Putamen (tissue), 1 donor: ENCODE measurements at regions not wholly inside any gene's neighbourhood (a gene's known extent, or its start where the extent isn't known, plus 50 kb on each side); places are given as distances from the start of the nearest gene placed in this dataset.
A peak's percentile ranks its signal among the peaks of the same experiment; 100 is the strongest.

Experiments used
- DNase-seq: peaks from one replicate; pipeline ENCODE4 v3.0.0-alpha.2; 2016; ENCODE audit warnings: low spot score

DNA sequence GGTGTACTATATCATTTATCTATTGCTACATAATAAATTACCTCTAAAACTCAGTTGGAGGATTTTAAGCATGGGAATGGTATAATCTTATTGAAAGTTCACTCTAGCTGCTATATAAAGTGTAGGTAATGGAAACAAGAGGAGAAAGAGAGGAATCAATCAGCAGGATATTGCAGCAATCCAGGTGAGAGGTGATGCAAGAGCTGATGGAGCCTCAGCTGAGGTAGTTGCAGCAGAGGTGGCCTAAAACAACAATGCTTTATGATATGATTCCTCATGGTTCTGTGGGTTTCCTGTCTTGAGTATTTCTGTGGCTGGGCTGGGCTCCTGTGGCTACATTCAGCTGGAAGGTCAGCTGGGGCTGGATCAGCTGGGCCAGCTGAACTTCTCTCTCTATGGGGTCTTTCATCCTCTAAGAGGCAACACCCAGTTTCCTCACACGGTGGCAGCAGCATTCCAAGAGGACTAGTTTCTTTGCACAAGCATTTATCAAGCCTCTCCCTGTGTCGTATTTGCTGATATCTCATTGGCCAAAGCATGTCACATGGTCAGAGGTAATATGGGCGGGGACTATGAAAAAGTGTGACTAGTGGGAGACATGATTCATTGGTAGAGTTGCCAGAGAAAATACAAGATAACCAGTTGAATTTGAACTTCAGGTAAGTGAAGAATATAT, 135.4 kb upstream of the LARGE1 start:
- no peak for DNase-seq

DNA sequence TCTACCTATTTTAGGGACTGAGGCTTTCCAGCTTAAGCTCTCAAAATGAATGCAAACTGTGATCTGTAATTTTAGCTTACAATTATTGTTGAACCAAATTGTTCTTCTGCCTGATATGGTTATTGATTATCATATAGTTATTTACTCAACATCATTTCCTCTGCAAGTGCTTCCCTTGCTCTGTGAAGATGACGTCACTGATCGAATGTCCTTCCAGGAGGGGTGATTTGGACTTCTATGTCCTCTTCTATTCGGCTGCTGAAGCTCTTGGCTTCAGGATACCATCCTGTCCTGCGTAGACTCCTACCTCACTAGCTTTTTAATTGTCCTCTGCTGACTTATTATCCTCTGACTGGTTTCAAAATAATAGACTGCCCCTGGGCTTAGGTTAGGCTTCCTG, 137.4 kb upstream of the LARGE1 start:
- DNase-seq = no peak

- DNase-seq = no peak
Observed at GRCh38 chr22:34064696-34065095, 144.4 kb upstream of the LARGE1 start.

- DNase-seq = no peak
Observed at GRCh38 chr22:34067031-34067430, 146.8 kb upstream of the LARGE1 start.

DNA sequence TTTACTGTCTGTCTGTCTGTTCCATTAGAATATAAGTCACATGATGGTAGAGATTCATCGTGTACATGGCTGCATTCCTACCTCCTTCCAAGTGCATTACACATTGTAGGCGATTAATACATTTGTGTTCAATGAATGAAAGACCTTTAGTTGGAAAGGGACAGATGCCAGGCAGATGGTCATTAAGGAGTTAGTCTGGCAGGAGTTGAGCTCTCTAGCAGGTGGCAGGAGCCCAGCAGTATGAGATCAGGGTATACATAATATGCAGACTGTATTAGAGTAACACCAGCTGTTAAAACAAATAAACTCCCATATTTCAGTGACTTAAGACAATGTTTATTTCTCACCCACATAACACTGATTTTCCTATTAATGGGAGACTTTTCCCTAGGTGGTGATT, 147.7 kb upstream of the LARGE1 start:
- no peak for DNase-seq

GRCh38 chr22:34070051-34070450, 149.8 kb upstream of the LARGE1 start:
- no peak for DNase-seq

GRCh38 chr22:34070531-34070930, 150.3 kb upstream of the LARGE1 start:
- DNase-seq = no peak

- DNase-seq = no peak
Observed at GRCh38 chr22:34072585-34072984, 152.3 kb upstream of the LARGE1 start.

GRCh38 chr22:34080433-34080832, 160.2 kb upstream of the LARGE1 start:
- DNase-seq = no peak

GRCh38 chr22:34096770-34097169, 176.5 kb upstream of the LARGE1 start:
- DNase-seq = no peak

- DNase-seq = no peak
Observed at GRCh38 chr22:34099278-34099677, 179.0 kb upstream of the LARGE1 start.

DNA sequence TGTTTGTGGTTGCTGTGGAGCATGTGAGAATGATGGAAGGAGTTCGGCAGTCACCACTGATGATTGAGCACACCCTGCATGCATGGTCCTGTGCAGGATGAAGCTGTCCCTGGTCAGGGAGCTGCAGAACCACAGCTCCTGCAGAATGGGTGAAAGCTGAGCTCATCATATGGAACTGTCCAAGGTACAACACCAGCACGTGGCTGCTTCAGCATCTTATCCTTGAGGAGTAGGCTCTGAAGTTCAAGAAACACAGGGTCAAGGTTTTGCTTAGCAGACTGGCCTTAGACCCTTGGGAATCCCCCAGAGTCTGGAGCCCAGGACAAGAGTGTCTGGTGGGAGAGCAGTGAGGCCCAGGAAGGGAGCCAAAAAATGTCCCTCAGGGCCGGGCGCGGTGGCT, 182.4 kb upstream of the LARGE1 start:
- no peak for DNase-seq

DNA sequence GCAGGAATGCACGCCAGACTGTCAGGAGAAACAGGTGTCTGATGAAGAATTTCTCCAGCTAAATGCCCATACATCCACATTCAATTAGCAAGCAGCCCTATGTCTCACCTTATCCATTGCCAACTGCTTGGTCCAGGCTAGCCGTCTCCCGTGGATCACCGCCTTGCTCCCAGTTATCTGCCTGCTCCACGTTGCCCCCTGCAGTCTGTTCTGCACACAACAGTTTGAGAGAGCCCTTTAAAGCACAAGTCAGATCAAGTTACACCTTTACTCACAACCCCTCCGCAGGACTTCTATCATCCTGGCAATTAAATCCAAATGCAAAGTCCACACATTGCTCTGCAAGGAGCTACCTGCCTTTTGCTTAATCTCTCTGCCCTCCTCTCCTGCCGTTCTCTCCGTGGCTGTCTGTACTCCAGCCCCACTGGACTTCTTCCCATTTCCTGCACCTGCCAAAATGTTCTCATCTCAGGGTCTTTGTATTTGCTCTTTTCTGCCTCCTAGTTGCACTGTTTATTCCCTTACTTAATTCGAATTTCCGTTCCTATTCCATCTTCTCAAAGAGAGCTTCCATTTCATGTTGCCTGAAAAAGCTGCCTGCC, 185.3 kb upstream of the LARGE1 start:
- peak; percentile 19 for DNase-seq

DNA sequence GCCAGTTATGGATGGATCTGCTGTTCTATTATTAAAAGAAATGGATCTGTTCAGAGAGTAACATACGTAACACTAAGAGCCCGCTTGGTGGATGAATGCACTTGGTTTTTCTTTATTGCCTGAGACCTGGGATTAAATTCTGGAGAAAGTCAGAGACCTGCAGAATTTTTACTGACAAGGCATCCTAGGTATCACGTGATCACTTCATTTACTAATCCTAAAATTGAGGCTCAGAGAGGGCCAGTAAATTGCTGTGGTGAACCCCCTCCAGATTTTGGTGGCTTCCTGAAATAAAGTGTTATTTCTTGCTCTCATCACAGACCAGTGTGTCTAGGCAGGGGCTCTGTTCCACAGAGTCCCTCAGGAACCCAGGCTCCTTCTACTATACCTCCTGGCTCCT, 187.9 kb upstream of the LARGE1 start:
- DNase-seq = no peak

GRCh38 chr22:34111210-34111824, 191.0 kb upstream of the LARGE1 start:
- peak; percentile 10 for DNase-seq

GRCh38 chr22:34113381-34113780, 193.1 kb upstream of the LARGE1 start:
- DNase-seq = no peak

GRCh38 chr22:34114406-34114805, 194.1 kb upstream of the LARGE1 start:
- DNase-seq = no peak

- no peak for DNase-seq
Observed at GRCh38 chr22:34115722-34116121, 195.4 kb upstream of the LARGE1 start.

- DNase-seq = no peak
Observed at GRCh38 chr22:34116126-34116525, 195.8 kb upstream of the LARGE1 start.

- DNase-seq = no peak
Observed at GRCh38 chr22:34122042-34122441, 201.8 kb upstream of the LARGE1 start.

- no peak for DNase-seq
Observed at GRCh38 chr22:34129691-34130486, 209.6 kb upstream of the LARGE1 start.

DNA sequence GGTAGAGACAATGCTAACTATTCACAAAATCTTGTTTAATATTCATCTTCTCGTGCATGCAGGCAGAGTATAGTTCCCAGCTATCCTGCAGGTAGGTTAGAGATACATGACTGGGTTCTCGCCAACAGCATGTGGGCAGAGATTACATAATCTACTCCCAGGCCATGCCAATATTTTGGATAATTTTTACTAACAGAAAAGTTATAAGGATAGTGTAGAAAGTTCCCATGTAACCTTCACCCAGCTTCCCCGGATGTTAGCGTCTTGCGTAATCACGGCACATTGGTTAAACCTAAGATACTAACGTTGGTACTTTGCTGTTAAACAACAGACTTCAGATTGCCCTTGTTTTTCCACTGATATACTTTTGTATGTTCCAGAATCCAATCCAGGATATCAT, 215.5 kb upstream of the LARGE1 start:
- no peak for DNase-seq

DNA sequence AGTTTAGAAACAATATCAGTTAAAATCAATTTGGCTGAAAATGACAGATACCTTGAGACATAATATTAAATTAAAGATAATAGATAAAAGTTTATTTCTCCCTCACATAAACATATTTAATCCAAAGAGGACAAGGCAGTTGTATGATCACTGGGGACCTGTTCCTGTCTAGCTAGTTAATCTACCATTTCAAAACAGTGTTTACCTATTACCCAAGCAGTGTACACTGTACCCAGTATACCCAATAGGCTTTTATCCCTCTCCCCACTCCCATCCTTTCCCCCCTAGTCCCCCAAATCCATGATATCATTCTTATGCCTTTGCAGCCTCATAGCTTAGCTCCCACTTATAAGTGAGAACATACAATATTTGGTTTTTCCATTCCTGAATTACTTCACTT, 229.7 kb upstream of the LARGE1 start:
- no peak for DNase-seq
